Duodenal mucosa (tissue), 2 donors: ENCODE measurements at regions not wholly inside any gene's neighbourhood (a gene's known extent, or its start where the extent isn't known, plus 50 kb on each side); places are given as distances from the start of the nearest gene placed in this dataset.
"Not testable (repeated sequence)": the region's sequence is repeated elsewhere in the genome, so short reads cannot be mapped to it uniquely, and the experiment has no call there.

ENCODE experiments used
- H3K27ac ChIP-seq: one replicate; pipeline ENCODE4 v1.7.0; 2013; ENCODE audit warnings: low read depth, low read length
- H3K27me3 ChIP-seq, 2 donors: one replicate each; pipeline ENCODE4 v1.7.0; 2013; ENCODE audit warnings: low read length in 2 of 2, control low read depth in 1 of 2; ENCODE audit not compliant: insufficient read depth in 2 of 2, control insufficient read depth in 1 of 2
- H3K36me3 ChIP-seq, 2 donors: one replicate each; pipeline ENCODE4 v1.7.0; 2013; ENCODE audit warnings: low read length in 2 of 2, control low read depth in 1 of 2; ENCODE audit not compliant: insufficient read depth in 2 of 2, control insufficient read depth in 1 of 2
- H3K4me1 ChIP-seq, 2 donors: one replicate each; pipeline ENCODE4 v1.7.0; 2013; ENCODE audit warnings: low read length in 2 of 2, control low read depth in 1 of 2; ENCODE audit not compliant: insufficient read depth in 2 of 2, control insufficient read depth in 1 of 2
- H3K4me3 ChIP-seq, 2 donors: one replicate each; pipeline ENCODE4 v1.7.0; 2013; ENCODE audit warnings: low read length in 2 of 2, low read depth in 1 of 2
- H3K9ac ChIP-seq, 2 donors: one replicate each; pipeline ENCODE4 v1.7.0; 2013; ENCODE audit warnings: low read length in 2 of 2, low read depth in 1 of 2
- H3K9me3 ChIP-seq, 2 donors: one replicate each; pipeline ENCODE4 v1.7.0; 2013; ENCODE audit warnings: low read length in 2 of 2, control low read depth in 1 of 2; ENCODE audit not compliant: control insufficient read depth in 1 of 2

DNA sequence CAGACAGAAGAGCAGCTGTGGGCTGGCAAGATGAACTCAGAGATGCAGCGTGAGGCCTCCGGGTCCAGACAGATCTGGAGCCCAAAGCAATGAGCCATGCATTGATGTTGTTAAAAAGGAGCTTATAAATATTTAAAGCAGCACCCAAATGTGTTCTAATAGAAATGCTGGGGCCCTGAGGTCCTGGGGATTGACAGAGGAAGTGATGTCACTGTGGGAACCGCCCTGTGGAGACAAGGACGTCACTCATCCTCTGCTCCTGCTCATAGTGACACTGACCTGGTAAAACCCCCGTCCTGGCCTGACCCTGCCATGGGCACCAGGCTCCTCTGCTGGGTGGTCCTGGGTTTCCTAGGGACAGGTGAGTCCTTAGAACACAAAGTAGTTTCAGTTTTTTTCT lies 197.0 kb upstream of the PRSS58 start:
- Histone ChIP-seq H3K27me3 (no peaks in the 10 kb centered on the region), H3K9ac (no peak overlapping the region), H3K27ac (no peak overlapping the region), H3K9me3 (no peaks in the 10 kb centered on the region), H3K36me3 (no peaks in the 10 kb centered on the region), H3K4me1 (peaks cover 0 to 4% of the 10 kb centered on the region in 2 donors), H3K4me3 (no peak overlapping the region)

DNA sequence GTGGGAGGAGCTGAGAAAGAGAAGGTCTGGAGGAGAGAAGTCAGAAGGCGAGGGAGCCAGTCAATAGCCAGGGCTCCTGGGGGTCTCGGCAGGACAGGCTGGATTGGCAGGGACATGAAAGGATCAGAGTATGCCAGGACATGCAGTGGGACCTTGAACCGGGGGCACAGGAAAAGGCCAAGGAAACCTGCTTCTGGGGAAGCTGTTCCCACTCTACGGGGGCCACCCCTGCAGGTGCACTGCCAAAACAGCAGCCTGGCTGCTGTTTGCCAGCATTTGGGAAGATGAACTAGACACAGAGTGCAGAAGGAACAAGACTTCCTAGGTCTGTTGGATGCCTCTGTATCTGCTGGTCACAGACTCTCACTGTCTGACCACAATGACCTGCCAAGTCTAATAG lies 194.9 kb upstream of the PRSS58 start:
- no peak overlapping the region for H3K9ac ChIP-seq
- no peak overlapping the region for H3K27ac ChIP-seq
- no peak overlapping the region for H3K4me3 ChIP-seq
- no peaks in the 10 kb centered on the region for H3K36me3 ChIP-seq
- H3K4me1 ChIP-seq: no peaks in the 10 kb centered on the region
- no peaks in the 10 kb centered on the region for H3K9me3 ChIP-seq
- H3K27me3 ChIP-seq: no peaks in the 10 kb centered on the region

DNA sequence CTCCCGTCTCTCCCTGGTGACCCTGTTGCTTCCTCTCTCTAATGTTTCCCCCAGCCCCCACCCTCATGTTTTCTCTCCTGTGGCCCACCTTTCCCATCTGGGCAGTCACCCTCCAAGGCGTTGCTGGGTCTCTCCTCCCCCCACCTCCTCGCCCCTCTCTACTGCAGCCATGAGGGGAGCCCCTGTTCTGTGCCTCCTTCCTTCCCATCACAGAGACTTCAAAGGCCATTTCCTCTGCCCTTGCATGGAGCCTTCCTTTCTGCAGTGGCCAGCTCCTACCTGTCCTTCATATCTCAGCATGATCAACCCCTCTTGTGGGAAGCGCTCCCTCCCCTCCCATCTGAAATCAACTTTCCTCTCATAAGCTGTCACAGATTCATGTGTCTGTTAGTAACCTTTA lies 194.0 kb upstream of the PRSS58 start:
- H3K4me1 ChIP-seq: no peaks in the 10 kb centered on the region
- H3K36me3 ChIP-seq: no peaks in the 10 kb centered on the region
- no peak overlapping the region for H3K27ac ChIP-seq
- no peak overlapping the region for H3K9ac ChIP-seq
- H3K9me3 ChIP-seq: no peaks in the 10 kb centered on the region
- H3K4me3 ChIP-seq: no peak overlapping the region
- H3K27me3 ChIP-seq: no peaks in the 10 kb centered on the region

DNA sequence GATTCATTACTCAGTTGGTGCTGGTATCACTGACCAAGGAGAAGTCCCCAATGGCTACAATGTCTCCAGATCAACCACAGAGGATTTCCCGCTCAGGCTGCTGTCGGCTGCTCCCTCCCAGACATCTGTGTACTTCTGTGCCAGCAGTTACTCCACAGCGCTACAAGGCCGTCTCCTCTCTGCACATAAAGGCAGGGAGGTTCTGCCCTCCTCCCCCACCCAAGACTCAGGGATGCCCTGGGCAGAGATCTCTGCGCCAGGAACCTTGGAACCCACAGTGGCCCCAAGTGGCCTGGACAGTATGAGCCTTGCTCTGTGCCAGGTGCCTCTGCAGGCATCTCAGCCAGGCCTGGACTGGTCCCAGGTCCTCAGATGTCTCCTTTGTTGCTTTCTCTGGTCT lies 193.4 kb upstream of the PRSS58 start:
- H3K9me3 ChIP-seq: no peaks in the 10 kb centered on the region
- H3K4me1 ChIP-seq: no peaks in the 10 kb centered on the region
- no peak overlapping the region for H3K27ac ChIP-seq
- H3K9ac ChIP-seq: no peak overlapping the region
- no peaks in the 10 kb centered on the region for H3K36me3 ChIP-seq
- H3K4me3 ChIP-seq: no peak overlapping the region
- no peaks in the 10 kb centered on the region for H3K27me3 ChIP-seq

DNA sequence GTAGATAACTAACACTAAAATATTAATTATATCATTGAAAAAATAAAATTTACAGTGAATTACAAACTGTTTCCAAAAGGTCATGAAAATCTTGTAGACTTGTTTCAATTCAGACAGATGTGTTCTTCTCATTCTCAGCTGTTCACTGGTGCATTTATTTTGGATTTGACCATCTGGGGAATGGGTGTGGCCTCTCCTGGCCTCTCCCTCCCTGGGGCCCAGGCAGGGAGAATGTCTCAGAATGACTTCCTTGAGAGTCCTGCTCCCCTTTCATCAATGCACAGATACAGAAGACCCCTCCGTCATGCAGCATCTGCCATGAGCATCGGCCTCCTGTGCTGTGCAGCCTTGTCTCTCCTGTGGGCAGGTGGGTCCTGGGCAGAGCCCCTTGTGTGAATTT lies 192.8 kb upstream of the PRSS58 start:
- Histone ChIP-seq H3K9me3 (no peaks in the 10 kb centered on the region), H3K4me1 (no peaks in the 10 kb centered on the region), H3K9ac (no peak overlapping the region), H3K27ac (no peak overlapping the region), H3K4me3 (no peak overlapping the region), H3K36me3 (no peaks in the 10 kb centered on the region), H3K27me3 (no peaks in the 10 kb centered on the region)

- Histone ChIP-seq H3K27me3 (no peaks in the 10 kb centered on the region), H3K4me3 (no peak overlapping the region), H3K36me3 (no peaks in the 10 kb centered on the region), H3K27ac (no peak overlapping the region), H3K9ac (no peak overlapping the region), H3K4me1 (no peaks in the 10 kb centered on the region), H3K9me3 (no peaks in the 10 kb centered on the region)
Observed at GRCh38 chr7:142450206-142450605, 192.3 kb upstream of the PRSS58 start.

DNA sequence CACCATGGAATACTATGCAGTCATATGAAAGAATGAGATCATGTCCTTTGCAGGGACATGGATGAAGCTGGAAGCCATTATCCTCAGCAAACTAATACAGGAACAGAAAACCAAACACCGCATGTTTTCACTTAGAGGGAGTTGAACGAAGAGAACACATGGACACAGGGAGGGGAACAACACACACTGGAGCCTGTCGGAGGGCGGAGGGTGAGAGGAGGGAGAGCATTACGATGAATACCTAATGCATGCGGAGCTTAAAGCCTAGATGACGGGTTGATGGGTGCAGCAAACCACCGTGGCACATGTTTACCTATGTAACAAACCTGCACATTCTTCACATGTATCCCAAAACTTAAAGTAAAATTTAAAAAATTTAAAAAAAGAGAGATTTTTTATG lies 191.0 kb upstream of the PRSS58 start:
- H3K9ac ChIP-seq, H3K4me1 ChIP-seq, H3K4me3 ChIP-seq, H3K9me3 ChIP-seq, H3K27ac ChIP-seq, H3K36me3 ChIP-seq, H3K27me3 ChIP-seq: not testable (repeated sequence)

- H3K4me1 ChIP-seq: no peaks in the 10 kb centered on the region
- H3K9me3 ChIP-seq: no peaks in the 10 kb centered on the region
- no peak overlapping the region for H3K9ac ChIP-seq
- no peaks in the 10 kb centered on the region for H3K36me3 ChIP-seq
- H3K27ac ChIP-seq: no peak overlapping the region
- H3K4me3 ChIP-seq: no peak overlapping the region
- no peaks in the 10 kb centered on the region for H3K27me3 ChIP-seq
Observed at GRCh38 chr7:142447762-142448161, 189.9 kb upstream of the PRSS58 start.

DNA sequence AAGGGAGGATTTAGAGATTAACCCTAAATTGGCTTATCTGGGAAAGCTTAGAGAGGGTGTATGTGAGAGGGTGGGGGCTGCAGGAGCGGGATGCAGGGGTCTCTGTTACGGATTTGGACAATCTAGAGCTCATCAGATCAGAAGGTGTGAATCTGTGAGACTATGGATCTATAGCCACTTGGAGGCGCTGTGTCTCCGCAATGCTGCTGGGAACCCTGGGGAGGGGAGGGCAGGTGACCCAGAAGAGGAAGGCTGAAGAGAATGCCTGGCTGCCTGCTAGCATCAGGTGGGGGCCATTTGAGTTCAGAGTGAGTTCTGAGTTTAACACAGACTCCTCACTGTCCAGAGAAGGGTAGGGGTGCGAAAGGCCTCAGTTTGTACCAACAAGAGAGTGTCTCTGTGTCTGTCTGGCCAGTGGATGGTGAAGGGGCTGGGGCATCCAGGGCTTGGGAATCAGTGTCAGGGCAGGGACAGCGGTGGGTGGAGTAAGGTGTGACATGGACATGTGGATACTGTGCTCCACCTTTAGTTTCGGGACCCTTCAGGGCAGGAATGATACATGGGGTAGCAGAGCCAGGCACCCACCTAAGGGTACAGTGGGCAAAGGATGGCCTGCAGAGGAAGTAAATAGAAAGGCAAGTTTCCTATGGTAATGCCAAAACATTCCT lies 187.3 kb upstream of the PRSS58 start:
- no peak overlapping the region for H3K9ac ChIP-seq
- no peaks in the 10 kb centered on the region for H3K27me3 ChIP-seq
- no peak overlapping the region for H3K27ac ChIP-seq
- no peak overlapping the region for H3K4me3 ChIP-seq
- peaks cover 4 to 9% of the 10 kb centered on the region in 2 donors for H3K4me1 ChIP-seq
- H3K36me3 ChIP-seq: no peaks in the 10 kb centered on the region
- H3K9me3 ChIP-seq: no peaks in the 10 kb centered on the region

DNA sequence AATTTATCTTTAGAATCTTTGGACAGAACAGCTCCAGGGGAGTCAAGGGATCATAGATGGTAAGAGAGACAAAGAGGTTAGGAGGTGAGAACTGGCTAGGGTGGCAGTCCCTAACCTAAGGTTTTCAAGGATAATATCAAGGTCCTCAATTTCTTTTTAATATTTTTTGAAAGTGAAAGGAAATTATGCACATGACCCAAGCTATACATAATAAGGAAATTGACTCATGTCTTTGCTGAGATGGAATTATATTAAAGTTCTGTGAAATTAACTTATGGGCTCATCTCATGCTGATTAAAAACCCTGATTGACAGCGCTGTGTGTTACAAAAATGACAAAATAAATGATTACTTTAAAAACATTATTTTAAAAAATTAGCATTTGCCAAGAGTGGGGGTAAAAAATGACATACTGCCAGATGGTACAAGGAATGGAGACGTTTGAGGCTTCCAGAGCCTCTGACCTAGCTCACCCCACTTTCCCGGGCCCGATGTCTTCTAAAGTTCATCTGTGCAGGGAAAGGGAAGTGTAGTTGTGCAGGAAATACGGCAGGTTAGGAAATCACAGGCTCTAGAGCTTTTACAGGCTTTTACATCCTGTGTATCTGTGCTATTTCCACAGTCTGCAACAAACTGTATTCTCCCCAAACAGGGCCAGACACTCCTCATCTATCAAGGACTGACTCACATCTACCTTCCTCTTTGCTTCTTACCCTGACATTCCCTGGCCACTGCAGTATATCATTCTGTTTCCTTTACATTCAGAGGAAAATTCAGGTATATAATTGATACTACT lies 185.6 kb upstream of the PRSS58 start:
- Histone ChIP-seq H3K27me3 (no peaks in the 10 kb centered on the region), H3K9ac (no peak overlapping the region), H3K4me3 (no peak overlapping the region), H3K36me3 (no peaks in the 10 kb centered on the region), H3K9me3 (no peaks in the 10 kb centered on the region), H3K4me1 (peaks cover 15 to 17% of the 10 kb centered on the region in 2 donors), H3K27ac (no peak overlapping the region)
